Mammary epithelial cell (primary cell): ENCODE measurements at regions not wholly inside any gene's neighbourhood (a gene's known extent, or its start where the extent isn't known, plus 50 kb on each side); places are given as distances from the start of the nearest gene placed in this dataset.

ENCODE experiments used
- CTCF ChIP-seq, 2 donors: IDR thresholded peaks in 1 of 2; conservative IDR thresholded peaks in 1 of 2; 2 replicates each; pipeline ENCODE4 v1.5.1; 2011 to 2012; ENCODE audit warnings: inconsistent platforms in 2 of 2, low read length in 2 of 2, mild to moderate bottlenecking in 2 of 2, control low read depth in 1 of 2, low read depth in 1 of 2; ENCODE audit not compliant: insufficient read depth in 1 of 2; ENCODE audit errors: extremely low read depth in 1 of 2
- EZH2 ChIP-seq: IDR thresholded peaks from 2 replicates; pipeline ENCODE4 v1.6.1; 2012; ENCODE audit warnings: low read length, inconsistent platforms, borderline replicate concordance

- TF ChIP-seq CTCF (conservative IDR thresholded peaks at IDR 0.05 in 1 of 2, IDR thresholded peaks at IDR 0.05 in 1 of 2; ENCODE audit: extremely low read depth in 1 of 2, insufficient read depth in 1 of 2, low read depth in 1 of 2, low read length in 2 of 2) (no peak), EZH2 (no peak)
Measured at GRCh38 chr12:113639474-113639873, 167.8 kb upstream of the LHX5 start.
